ENCODE measurements at regions not wholly inside any gene's neighbourhood (a gene's known extent, or its start where the extent isn't known, plus 50 kb on each side); places are given as distances from the start of the nearest gene placed in this dataset.
A peak's percentile ranks its signal among the peaks of the same experiment; 100 is the strongest.
"Not testable (repeated sequence)": the region's sequence is repeated elsewhere in the genome, so short reads cannot be mapped to it uniquely, and the experiment has no call there.

- no peaks in the 10 kb centered on the region for H3F3A ChIP-seq (replicated peaks; ENCODE audit: insufficient read depth)
- ChIA-PET CTCF (interaction anchor here (0.7 to 0.9 kb wide), 2 partner anchors 8 to 316 kb away, joined by 3 read pairs; no protein-coding TSS in a partner anchor), POLR2A (no interaction called here)
- WGBS (ENCODE audit: low lambda C conversion rate) = 33% methylated on average over 7 of the region's 7 CpGs
- H3K9me2 ChIP-seq = no peaks in the 10 kb centered on the region
- H3K36me3 ChIP-seq (replicated peaks in 1 of 2; ENCODE audit: control insufficient read depth in 1 of 2, insufficient read depth in 2 of 2, low read length in 1 of 2) = no peaks in the 10 kb centered on the region
- no peaks in the 10 kb centered on the region for H4K20me1 ChIP-seq (ENCODE audit: insufficient read depth)
- no peak for DNase-seq
- H3K27me3 ChIP-seq (ENCODE audit: insufficient read depth) = peaks cover 12% of the 10 kb centered on the region; the same call in 1 of the 2 replicates
- no peak overlapping the region for H3K9ac ChIP-seq
- no peaks in the 10 kb centered on the region for H3K79me2 ChIP-seq (ENCODE audit: insufficient read depth)
- no peak overlapping the region for H3K4me3 ChIP-seq (ENCODE audit: low read depth in 2 of 2, low read length in 1 of 2)
- H2AFZ ChIP-seq (ENCODE audit: low read depth) = no peak overlapping the region
- H3K4me1 ChIP-seq (ENCODE audit: control insufficient read depth in 1 of 2, insufficient read depth in 2 of 2, low read depth in 1 of 2, low read length in 1 of 2) = peaks cover 0 to 6% of the 10 kb centered on the region in 2 experiments; a peak in 1 of 4 replicates
- H3K4me2 ChIP-seq = no peak overlapping the region
- H3K27ac ChIP-seq (ENCODE audit: low read depth in 2 of 2, low read length in 1 of 2) = no peak overlapping the region
- no peak for TF ChIP-seq MAX (IDR thresholded peaks at IDR 0.05; ENCODE audit: low read depth)
- 0 out of 2 replicates have a peak, but pooled peaks have one; percentile 7 for TF ChIP-seq GATA2 (CRISPR knock-in tag; IDR thresholded peaks at IDR 0.05)
- H3K9me3 ChIP-seq = no peaks in the 10 kb centered on the region
These were observed 150.5 kb downstream of the NPIPB5 start for GRCh38 chr16:22661161-22661647.

GRCh38 chr16:22662958-22663357, 151.0 kb upstream of the HS3ST2 start:
- not testable (repeated sequence) for H3K27ac ChIP-seq (ENCODE audit: low read depth in 2 of 2, low read length in 1 of 2); H3K9me3 ChIP-seq; H2AFZ ChIP-seq (ENCODE audit: low read depth); H3K4me3 ChIP-seq (ENCODE audit: low read depth in 2 of 2, low read length in 1 of 2); H3K79me2 ChIP-seq (ENCODE audit: insufficient read depth); H3K9ac ChIP-seq; DNase-seq; H4K20me1 ChIP-seq (ENCODE audit: insufficient read depth); H3F3A ChIP-seq (replicated peaks; ENCODE audit: insufficient read depth); H3K36me3 ChIP-seq (replicated peaks in 1 of 2; ENCODE audit: control insufficient read depth in 1 of 2, insufficient read depth in 2 of 2, low read length in 1 of 2); H3K4me2 ChIP-seq; H3K9me2 ChIP-seq; H3K4me1 ChIP-seq (ENCODE audit: control insufficient read depth in 1 of 2, insufficient read depth in 2 of 2, low read depth in 1 of 2, low read length in 1 of 2)
- 11% methylated on average over 1 of the region's 1 CpG for WGBS (ENCODE audit: low lambda C conversion rate)
- ChIA-PET POLR2A (interaction anchor here (0.6 kb wide), 1 partner anchor 376 kb away, joined by 3 read pairs; no protein-coding TSS in a partner anchor), CTCF (interaction anchor here (0.7 to 1.6 kb wide), 4 partner anchors 15 to 236 kb away, joined by 3 to 5 read pairs (median 3); no protein-coding TSS in a partner anchor)
- H3K27me3 ChIP-seq (ENCODE audit: insufficient read depth) = peaks cover 12% of the 10 kb centered on the region; the same call in 1 of the 2 replicates

GRCh38 chr16:22663389-22664064, 150.4 kb upstream of the HS3ST2 start:
- Histone ChIP-seq H3K4me2 (no peak overlapping the region), H3K9ac (no peak overlapping the region), H3K36me3 (replicated peaks in 1 of 2; ENCODE audit: control insufficient read depth in 1 of 2, insufficient read depth in 2 of 2, low read length in 1 of 2) (no peaks in the 10 kb centered on the region), H3K9me3 (no peaks in the 10 kb centered on the region), H2AFZ (ENCODE audit: low read depth) (no peak overlapping the region), H3K27me3 (ENCODE audit: insufficient read depth) (peaks cover 12% of the 10 kb centered on the region; the same call in 1 of the 2 replicates), H3K27ac (ENCODE audit: low read depth in 2 of 2, low read length in 1 of 2) (no peak overlapping the region), H4K20me1 (ENCODE audit: insufficient read depth) (no peaks in the 10 kb centered on the region), H3F3A (replicated peaks; ENCODE audit: insufficient read depth) (no peaks in the 10 kb centered on the region), H3K9me2 (no peaks in the 10 kb centered on the region), H3K4me1 (ENCODE audit: control insufficient read depth in 1 of 2, insufficient read depth in 2 of 2, low read depth in 1 of 2, low read length in 1 of 2) (peaks cover 0 to 6% of the 10 kb centered on the region in 2 experiments; a peak in 1 of 4 replicates), H3K4me3 (ENCODE audit: low read depth in 2 of 2, low read length in 1 of 2) (no peak overlapping the region), H3K79me2 (ENCODE audit: insufficient read depth) (no peaks in the 10 kb centered on the region)
- POLR2A ChIA-PET = interaction anchor here (0.6 kb wide), 1 partner anchor 375 kb away, joined by 3 read pairs; no protein-coding TSS in a partner anchor
- TF ChIP-seq FOSL2 (IDR thresholded peaks at IDR 0.05; ENCODE audit: borderline replicate concordance, low read depth) (no peak), GATA2 (CRISPR knock-in tag; IDR thresholded peaks at IDR 0.05) (peak; percentile 93), RCOR1 (IDR thresholded peaks at IDR 0.05; ENCODE audit: low read length) (peak; percentile 96)
- CTCF ChIA-PET = interaction anchor here (0.7 to 1.6 kb wide), 4 partner anchors 15 to 235 kb away, joined by 3 to 5 read pairs (median 3); no protein-coding TSS in a partner anchor
- DNase-seq = peak; percentile 52
- 30% methylated on average over 6 of the region's 6 CpGs for WGBS (ENCODE audit: low lambda C conversion rate)

All from SK-N-SH (cell line).